ENCODE measurements at regions not wholly inside any gene's neighbourhood (a gene's known extent, or its start where the extent isn't known, plus 50 kb on each side); places are given as distances from the start of the nearest gene placed in this dataset.

- H2BK5ac ChIP-seq (ENCODE audit: insufficient read length, low read length) = no peak overlapping the region
- H3K4me1 ChIP-seq (ENCODE audit: insufficient read depth, low read length) = no peaks in the 10 kb centered on the region; the same call in 1 of the 2 replicates
- no peak overlapping the region for H2AK5ac ChIP-seq (ENCODE audit: insufficient read length, low read length)
- no peaks in the 10 kb centered on the region; the same call in 1 of the 2 replicates for H3K27me3 Mint-ChIP-seq (ENCODE audit: low read depth)
- no peak overlapping the region for H2BK12ac ChIP-seq (ENCODE audit: insufficient read length, low read depth, low read length)
- H4K91ac ChIP-seq (ENCODE audit: insufficient read length, low read depth, low read length) = no peak overlapping the region
- no peaks in the 10 kb centered on the region for H3K27me3 ChIP-seq (ENCODE audit: insufficient read depth, low read length)
- H3K9me3 ChIP-seq (ENCODE audit: control insufficient read depth, low read depth, low read length) = no peaks in the 10 kb centered on the region
- H3K4me3 Mint-ChIP-seq = no peak overlapping the region
- no peak overlapping the region for H3K56ac ChIP-seq (ENCODE audit: insufficient read length, low read depth, low read length)
- DNase-seq = no peak
- H3K79me2 ChIP-seq (ENCODE audit: insufficient read depth, low read length) = no peaks in the 10 kb centered on the region
- no peak overlapping the region for H3K18ac ChIP-seq (ENCODE audit: insufficient read length, low read depth, low read length)
- H4K8ac ChIP-seq (replicated peaks; ENCODE audit: insufficient read length, low read depth, low read length) = no peak overlapping the region
- no CpG with 5 or more reads among the region's 5 CpGs for WGBS (ENCODE audit: extremely low coverage, insufficient read length, low lambda C conversion rate)
- H4K5ac ChIP-seq (ENCODE audit: insufficient read length, low read depth, low read length) = no peak overlapping the region
- no peak overlapping the region for H3T11ph ChIP-seq (ENCODE audit: low read length)
- no peak overlapping the region for H2BK120ac ChIP-seq (ENCODE audit: low read depth, low read length, poor library complexity, severe bottlenecking)
- H3K27ac ChIP-seq (ENCODE audit: insufficient read length, low read depth, low read length) = no peak overlapping the region
- no peak overlapping the region for H3K23ac ChIP-seq (ENCODE audit: insufficient read length, low read depth, low read length)
- H3K4me1 Mint-ChIP-seq = peaks cover 29 to 36% of the 10 kb centered on the region in 2 experiments
- H3K27ac Mint-ChIP-seq = peak overlapping the region in 1 of 3 experiments; percentile 10; a peak in 1 of 7 replicates
- H3K14ac ChIP-seq (ENCODE audit: insufficient read depth, low read length) = no peak overlapping the region
- no peak overlapping the region for H3K4me2 ChIP-seq (ENCODE audit: insufficient read depth, insufficient read length, low read length)
- H3K79me1 ChIP-seq (ENCODE audit: insufficient read depth, low read depth, low read length, poor library complexity, severe bottlenecking) = no peaks in the 10 kb centered on the region
- H2BK20ac ChIP-seq (ENCODE audit: low read depth, low read length, poor library complexity, severe bottlenecking) = no peak overlapping the region
- no peak for TF ChIP-seq CTCF (conservative IDR thresholded peaks at IDR 0.05)
- no peak overlapping the region for H2BK15ac ChIP-seq (ENCODE audit: low read depth, low read length)
- no peak overlapping the region for H3K4ac ChIP-seq (ENCODE audit: low read depth, low read length)
- H3K36me3 Mint-ChIP-seq (ENCODE audit: insufficient read depth in 1 of 3, low read depth in 3 of 3) = no peaks in the 10 kb centered on the region
- no peaks in the 10 kb centered on the region for H3K23me2 ChIP-seq (ENCODE audit: insufficient read length, low read depth, low read length, poor library complexity, severe bottlenecking)
- no peak overlapping the region for H3K9ac ChIP-seq (ENCODE audit: extremely low read depth, insufficient read length, low read length)
- no peak overlapping the region for H2AFZ ChIP-seq (ENCODE audit: low read length)
- no peaks in the 10 kb centered on the region for H3K9me3 Mint-ChIP-seq
- no peaks in the 10 kb centered on the region for H4K20me1 ChIP-seq (ENCODE audit: control insufficient read depth, insufficient read depth, insufficient read length)
Measured at GRCh38 chr5:56698463-56699381, 116.6 kb upstream of the MAP3K1 start.

Data from H9 (cell line).